Keratinocyte (primary cell): ENCODE measurements at regions not wholly inside any gene's neighbourhood (a gene's known extent, or its start where the extent isn't known, plus 50 kb on each side); places are given as distances from the start of the nearest gene placed in this dataset.

ENCODE experiments used
- DNase-seq: peaks from one replicate; pipeline ENCODE4 v3.0.0-alpha.2; 2011; ENCODE audit warnings: low read depth, missing footprints, low spot score
- FAIRE-seq: peaks from 2 replicates; lab custom pipeline; 2011; peaks lifted over from hg19 to GRCh38; lab: Jason Lieb, UNC
- H2AFZ ChIP-seq: 2 replicates; pipeline ENCODE4 v1.6.0; 2012; ENCODE audit warnings: low read length, control low read depth, inconsistent platforms; ENCODE audit not compliant: control insufficient read depth
- H3K27ac ChIP-seq: 2 replicates; pipeline ENCODE4 v1.5.1; 2011; ENCODE audit warnings: low read length; ENCODE audit not compliant: control insufficient read depth, insufficient read depth
- H3K27me3 ChIP-seq: 3 replicates; pipeline ENCODE4 v1.6.0; 2011; ENCODE audit warnings: low read length; ENCODE audit not compliant: control insufficient read depth, insufficient read depth; ENCODE audit errors: extremely low read depth
- H3K36me3 ChIP-seq, 2 experiments: 2 replicates in 1 of 2; 3 replicates in 1 of 2; pipeline ENCODE4 v1.5.1; 2011; ENCODE audit warnings: low read length in 2 of 2, mild to moderate bottlenecking in 1 of 2; ENCODE audit not compliant: control insufficient read depth in 2 of 2, insufficient read depth in 2 of 2; ENCODE audit errors: extremely low read depth in 1 of 2
- H3K4me1 ChIP-seq: 3 replicates; pipeline ENCODE4 v1.5.1; 2011; ENCODE audit warnings: low read length; ENCODE audit not compliant: control insufficient read depth, insufficient read depth; ENCODE audit errors: extremely low read depth
- H3K4me2 ChIP-seq: 3 replicates; pipeline ENCODE4 v1.6.0; 2011; ENCODE audit warnings: low read depth, low read length; ENCODE audit not compliant: control insufficient read depth, insufficient read depth; ENCODE audit errors: extremely low read depth
- H3K4me3 ChIP-seq, 3 experiments: fragments of 200-600 bp in 1 of 3; sonication (generic) in 1 of 3; 2 replicates in 2 of 3; 3 replicates in 1 of 3; pipeline ENCODE4 v1.5.1; 2011 to 2016; ENCODE audit warnings: low read length in 3 of 3, mild to moderate bottlenecking in 3 of 3, control low read depth in 2 of 3, inconsistent platforms in 1 of 3, low read depth in 1 of 3, mixed read lengths in 1 of 3, mixed run types in 1 of 3, moderate library complexity in 1 of 3; ENCODE audit not compliant: control insufficient read depth in 2 of 3, insufficient read depth in 2 of 3; ENCODE audit errors: extremely low read depth in 1 of 3
- H3K79me2 ChIP-seq: 2 replicates; pipeline ENCODE4 v1.6.0; 2012; ENCODE audit warnings: low read length; ENCODE audit not compliant: control insufficient read depth, insufficient read depth
- H3K9ac ChIP-seq: 3 replicates; pipeline ENCODE4 v1.6.0; 2011; ENCODE audit warnings: low read length; ENCODE audit not compliant: control insufficient read depth, insufficient read depth; ENCODE audit errors: extremely low read depth
- H3K9me1 ChIP-seq: 3 replicates; pipeline ENCODE4 v1.6.0; 2011; ENCODE audit warnings: low read length; ENCODE audit not compliant: control insufficient read depth, insufficient read depth; ENCODE audit errors: extremely low read depth
- H3K9me3 ChIP-seq: 2 replicates; pipeline ENCODE4 v1.5.1; 2012; ENCODE audit warnings: low read depth, low read length; ENCODE audit not compliant: control insufficient read depth
- H4K20me1 ChIP-seq: 3 replicates; pipeline ENCODE4 v1.6.0; 2011; ENCODE audit warnings: low read length; ENCODE audit not compliant: control insufficient read depth, insufficient read depth; ENCODE audit errors: extremely low read depth
- EZH2 ChIP-seq: IDR thresholded peaks from one replicate; pipeline ENCODE4 v1.6.1; 2012; ENCODE audit warnings: inconsistent platforms, mild to moderate bottlenecking, low read length, moderate library complexity
- dilution Hi-C: fragments of 300-500 bp; cut with MboI; formaldehyde crosslinking; loops from one replicate; pipeline ENCODE4 v1.7.0; 2020; ENCODE audit warnings: low sequenced_read_pairs; ENCODE audit not compliant: extremely low pct_ligation_motif_present
- TF ChIP-seq, protein P1 (sequence below), 3 experiments: IDR thresholded peaks in 1 of 3; conservative IDR thresholded peaks in 1 of 3; optimal IDR thresholded peaks in 1 of 3; 2 replicates in 2 of 3; 3 replicates in 1 of 3; pipeline versions ENCODE3 to v1.5.1; 2011; ENCODE audit warnings: low read length in 3 of 3, mild to moderate bottlenecking in 3 of 3, moderate library complexity in 2 of 3, control low read depth in 1 of 3, inconsistent platforms in 1 of 3; ENCODE audit not compliant: insufficient read depth in 2 of 3; ENCODE audit errors: extremely low read depth in 1 of 3

DNA sequence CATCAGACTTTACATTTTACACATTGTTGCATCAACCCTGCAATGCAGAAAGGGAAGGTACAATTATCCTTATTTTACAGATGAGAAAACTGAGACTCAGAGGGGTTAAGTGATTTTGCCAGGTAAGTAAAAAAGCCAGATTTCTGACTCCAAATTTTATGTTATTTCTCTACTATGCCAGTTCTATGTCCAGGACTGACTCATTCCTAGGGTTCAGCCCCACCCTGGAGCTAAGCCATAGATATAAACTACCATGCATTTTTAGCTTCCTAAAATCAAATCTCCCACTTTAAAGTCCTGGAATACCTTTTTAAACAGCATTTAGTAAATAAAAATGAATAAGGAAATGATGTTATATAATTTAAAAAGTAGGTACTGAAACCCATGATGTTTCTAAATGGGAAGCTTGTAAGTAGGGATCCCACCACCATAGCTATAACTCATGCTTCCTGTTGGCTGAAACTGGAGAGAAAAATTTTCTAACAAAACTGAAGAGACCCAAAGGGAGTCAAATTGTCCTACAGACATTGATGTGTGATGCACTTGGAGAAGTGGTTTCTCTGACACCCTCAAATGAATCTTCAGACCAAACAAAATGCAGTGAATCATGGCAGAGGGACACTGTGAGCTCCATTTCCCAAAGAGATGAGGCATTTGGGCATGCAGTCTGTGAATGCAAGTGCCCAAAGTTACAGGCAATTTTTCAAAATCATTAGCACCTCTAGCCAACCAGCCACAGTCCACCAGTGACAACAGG lies 301.7 kb upstream of the UMPS start:
- FAIRE-seq (peak; percentile 55), DNase-seq (no peak)
- H3K9me3 ChIP-seq = no peaks in the 10 kb centered on the region
- no peaks in the 10 kb centered on the region for H4K20me1 ChIP-seq
- no peak for TF ChIP-seq EZH2
- TF ChIP-seq, protein P1, sequence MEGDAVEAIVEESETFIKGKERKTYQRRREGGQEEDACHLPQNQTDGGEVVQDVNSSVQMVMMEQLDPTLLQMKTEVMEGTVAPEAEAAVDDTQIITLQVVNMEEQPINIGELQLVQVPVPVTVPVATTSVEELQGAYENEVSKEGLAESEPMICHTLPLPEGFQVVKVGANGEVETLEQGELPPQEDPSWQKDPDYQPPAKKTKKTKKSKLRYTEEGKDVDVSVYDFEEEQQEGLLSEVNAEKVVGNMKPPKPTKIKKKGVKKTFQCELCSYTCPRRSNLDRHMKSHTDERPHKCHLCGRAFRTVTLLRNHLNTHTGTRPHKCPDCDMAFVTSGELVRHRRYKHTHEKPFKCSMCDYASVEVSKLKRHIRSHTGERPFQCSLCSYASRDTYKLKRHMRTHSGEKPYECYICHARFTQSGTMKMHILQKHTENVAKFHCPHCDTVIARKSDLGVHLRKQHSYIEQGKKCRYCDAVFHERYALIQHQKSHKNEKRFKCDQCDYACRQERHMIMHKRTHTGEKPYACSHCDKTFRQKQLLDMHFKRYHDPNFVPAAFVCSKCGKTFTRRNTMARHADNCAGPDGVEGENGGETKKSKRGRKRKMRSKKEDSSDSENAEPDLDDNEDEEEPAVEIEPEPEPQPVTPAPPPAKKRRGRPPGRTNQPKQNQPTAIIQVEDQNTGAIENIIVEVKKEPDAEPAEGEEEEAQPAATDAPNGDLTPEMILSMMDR (optimal IDR thresholded peaks at IDR 0.05 in 1 of 3, IDR thresholded peaks at IDR 0.05 in 1 of 3, conservative IDR thresholded peaks at IDR 0.05 in 1 of 3; ENCODE audit: extremely low read depth in 1 of 3, insufficient read depth in 2 of 3, low read length in 3 of 3) = no peak
- no peak overlapping the region for H3K9ac ChIP-seq
- H3K9me1 ChIP-seq = no peaks in the 10 kb centered on the region
- dilution Hi-C loops = no loop called here
- H3K4me2 ChIP-seq = peak overlapping the region; percentile 43
- no peak overlapping the region for H2AFZ ChIP-seq
- H3K27ac ChIP-seq = peak overlapping the region; percentile 4
- H3K36me3 ChIP-seq = no peaks in the 10 kb centered on the region
- H3K79me2 ChIP-seq = no peaks in the 10 kb centered on the region
- H3K4me3 ChIP-seq = no peak overlapping the region
- H3K27me3 ChIP-seq = no peaks in the 10 kb centered on the region
- peaks cover 22% of the 10 kb centered on the region for H3K4me1 ChIP-seq

DNA sequence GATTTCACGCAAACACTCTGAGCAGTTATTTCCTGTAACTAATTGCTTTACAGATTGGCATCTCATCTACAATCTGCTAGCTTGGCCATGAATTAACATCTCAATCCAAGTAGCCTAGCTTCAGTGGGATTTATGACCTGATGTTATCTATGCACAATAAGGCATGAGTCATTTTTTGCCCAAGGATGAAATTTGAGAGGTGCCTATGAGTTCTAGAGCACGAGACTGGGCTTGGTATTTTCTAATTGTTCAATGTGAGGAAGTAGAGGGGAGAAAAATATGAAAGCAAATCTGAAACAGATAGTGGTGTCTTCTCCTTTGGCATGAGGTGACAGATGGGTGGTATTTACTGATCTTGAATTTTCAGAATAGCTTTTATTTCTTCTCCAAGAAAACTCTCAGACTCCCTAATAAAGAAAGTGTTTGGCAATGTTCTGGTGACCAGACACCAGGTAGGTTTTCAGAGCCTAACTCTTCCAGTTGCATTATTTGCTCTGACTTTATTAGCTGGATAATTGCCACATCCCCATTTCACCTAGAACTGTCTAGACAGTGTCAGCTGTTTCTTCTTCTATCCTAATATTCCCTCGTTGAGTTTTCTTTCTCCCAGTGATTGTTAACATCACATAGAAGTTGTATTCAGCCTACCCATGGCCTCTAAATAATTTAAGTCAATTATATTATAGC lies 301.0 kb upstream of the UMPS start:
- peak overlapping the region; percentile 43 for H3K4me2 ChIP-seq
- H3K9me3 ChIP-seq = no peaks in the 10 kb centered on the region
- H3K4me3 ChIP-seq = no peak overlapping the region
- no peaks in the 10 kb centered on the region for H3K79me2 ChIP-seq
- H3K27ac ChIP-seq = peak overlapping the region; percentile 15
- H3K36me3 ChIP-seq = no peaks in the 10 kb centered on the region
- H2AFZ ChIP-seq = no peak overlapping the region
- H3K27me3 ChIP-seq = no peaks in the 10 kb centered on the region
- FAIRE-seq (peak; percentile 96), DNase-seq (peak; percentile 21)
- dilution Hi-C loops = no loop called here
- no peaks in the 10 kb centered on the region for H3K9me1 ChIP-seq
- H3K9ac ChIP-seq = no peak overlapping the region
- peaks cover 22% of the 10 kb centered on the region for H3K4me1 ChIP-seq
- H4K20me1 ChIP-seq = no peaks in the 10 kb centered on the region
- TF ChIP-seq, protein P1 (optimal IDR thresholded peaks at IDR 0.05 in 1 of 3, IDR thresholded peaks at IDR 0.05 in 1 of 3, conservative IDR thresholded peaks at IDR 0.05 in 1 of 3; ENCODE audit: extremely low read depth in 1 of 3, insufficient read depth in 2 of 3, low read length in 3 of 3) = no peak
- no peak for TF ChIP-seq EZH2
